Ovary (tissue), 3 donors: ENCODE measurements at regions not wholly inside any gene's neighbourhood (a gene's known extent, or its start where the extent isn't known, plus 50 kb on each side); places are given as distances from the start of the nearest gene placed in this dataset.
"Not testable (repeated sequence)": the region's sequence is repeated elsewhere in the genome, so short reads cannot be mapped to it uniquely, and the experiment has no call there.

Source experiments
- EP300 ChIP-seq: sonication (generic); formaldehyde crosslinking; IDR thresholded peaks from one replicate; pipeline ENCODE4 v1.6.1; 2017; ENCODE audit warnings: antibody characterized with exemption
- POLR2A ChIP-seq: fragments of 450-650 bp; IDR thresholded peaks from one replicate; pipeline ENCODE4 v1.6.1; 2017; ENCODE audit warnings: antibody characterized with exemption, mild to moderate bottlenecking, moderate library complexity
- TF ChIP-seq, protein P1 (sequence below), 3 donors: fragments of 450-650 bp in 2 of 3; fragments of 200-600 bp in 1 of 3; IDR thresholded peaks; one replicate each; pipeline versions ENCODE4 v1.5.1 to v1.8.0; 2016 to 2022; ENCODE audit warnings: antibody characterized with exemption in 3 of 3, mild to moderate bottlenecking in 1 of 3
- donor health status: DM: no; HTN: no; CAD: no.

DNA sequence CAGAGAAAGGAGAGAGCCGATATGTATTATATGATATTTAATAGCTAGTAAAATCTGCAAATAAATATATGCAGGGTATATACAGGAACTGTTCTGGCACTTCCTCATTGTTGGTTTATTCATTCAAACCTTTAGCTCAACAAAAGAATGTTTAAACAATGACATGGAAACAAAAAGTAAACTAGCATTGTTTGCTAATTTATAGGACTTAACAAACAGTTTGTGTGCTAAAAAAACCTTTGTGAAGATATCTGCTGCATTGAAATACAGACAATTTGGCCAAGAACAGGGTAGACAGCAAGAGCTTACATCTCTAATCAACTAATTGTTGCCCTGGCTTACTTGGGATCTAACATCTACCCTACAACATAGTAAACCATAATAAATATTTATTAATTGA is 64.6 kb upstream of the NOX4 start:
- TF ChIP-seq POLR2A, EP300: not testable (repeated sequence)
- TF ChIP-seq, protein P1, sequence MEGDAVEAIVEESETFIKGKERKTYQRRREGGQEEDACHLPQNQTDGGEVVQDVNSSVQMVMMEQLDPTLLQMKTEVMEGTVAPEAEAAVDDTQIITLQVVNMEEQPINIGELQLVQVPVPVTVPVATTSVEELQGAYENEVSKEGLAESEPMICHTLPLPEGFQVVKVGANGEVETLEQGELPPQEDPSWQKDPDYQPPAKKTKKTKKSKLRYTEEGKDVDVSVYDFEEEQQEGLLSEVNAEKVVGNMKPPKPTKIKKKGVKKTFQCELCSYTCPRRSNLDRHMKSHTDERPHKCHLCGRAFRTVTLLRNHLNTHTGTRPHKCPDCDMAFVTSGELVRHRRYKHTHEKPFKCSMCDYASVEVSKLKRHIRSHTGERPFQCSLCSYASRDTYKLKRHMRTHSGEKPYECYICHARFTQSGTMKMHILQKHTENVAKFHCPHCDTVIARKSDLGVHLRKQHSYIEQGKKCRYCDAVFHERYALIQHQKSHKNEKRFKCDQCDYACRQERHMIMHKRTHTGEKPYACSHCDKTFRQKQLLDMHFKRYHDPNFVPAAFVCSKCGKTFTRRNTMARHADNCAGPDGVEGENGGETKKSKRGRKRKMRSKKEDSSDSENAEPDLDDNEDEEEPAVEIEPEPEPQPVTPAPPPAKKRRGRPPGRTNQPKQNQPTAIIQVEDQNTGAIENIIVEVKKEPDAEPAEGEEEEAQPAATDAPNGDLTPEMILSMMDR (IDR thresholded peaks at IDR 0.05), result not testable (repeated sequence)
